ENCODE measurements at regions not wholly inside any gene's neighbourhood (a gene's known extent, or its start where the extent isn't known, plus 50 kb on each side); places are given as distances from the start of the nearest gene placed in this dataset.
A peak's percentile ranks its signal among the peaks of the same experiment; 100 is the strongest.

DNA sequence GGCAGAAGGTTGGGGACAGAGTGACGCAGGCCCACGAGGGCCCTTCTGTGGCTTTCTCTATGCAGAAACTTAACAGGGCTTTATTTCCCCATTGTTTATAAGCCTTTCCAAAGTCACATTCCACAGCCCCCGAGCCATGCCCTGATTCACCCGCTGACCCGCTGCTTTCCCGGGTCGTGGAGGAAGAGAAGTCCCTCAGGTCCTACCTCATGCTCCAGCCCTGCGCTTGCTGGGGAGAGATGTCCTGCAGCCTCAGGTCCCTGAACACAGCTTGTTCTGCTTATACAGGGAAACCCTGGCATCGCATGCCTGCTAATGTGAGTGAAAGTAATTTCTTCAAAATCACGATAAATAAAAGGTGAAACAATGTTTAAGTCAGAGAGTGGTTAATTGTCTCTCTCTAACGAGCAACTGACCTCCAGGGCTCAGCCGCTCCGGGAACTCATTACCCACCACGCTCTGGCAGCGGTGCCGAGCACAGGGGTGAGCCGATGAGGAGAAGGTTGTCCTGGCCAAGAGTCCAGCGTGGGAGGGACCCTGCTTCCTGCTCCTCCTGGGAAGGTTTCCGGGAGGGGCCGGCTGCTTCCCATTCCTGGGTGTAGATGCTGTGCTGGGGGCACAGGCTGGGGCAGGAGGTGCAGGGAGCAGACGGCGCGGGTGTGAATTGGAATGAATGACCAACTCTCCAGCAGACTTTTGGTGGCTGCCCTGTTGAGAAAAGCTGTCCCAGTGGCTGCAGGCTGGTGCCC lies 595.2 kb downstream of the BRD1 start (continued):
- TF ChIP-seq, protein P1, sequence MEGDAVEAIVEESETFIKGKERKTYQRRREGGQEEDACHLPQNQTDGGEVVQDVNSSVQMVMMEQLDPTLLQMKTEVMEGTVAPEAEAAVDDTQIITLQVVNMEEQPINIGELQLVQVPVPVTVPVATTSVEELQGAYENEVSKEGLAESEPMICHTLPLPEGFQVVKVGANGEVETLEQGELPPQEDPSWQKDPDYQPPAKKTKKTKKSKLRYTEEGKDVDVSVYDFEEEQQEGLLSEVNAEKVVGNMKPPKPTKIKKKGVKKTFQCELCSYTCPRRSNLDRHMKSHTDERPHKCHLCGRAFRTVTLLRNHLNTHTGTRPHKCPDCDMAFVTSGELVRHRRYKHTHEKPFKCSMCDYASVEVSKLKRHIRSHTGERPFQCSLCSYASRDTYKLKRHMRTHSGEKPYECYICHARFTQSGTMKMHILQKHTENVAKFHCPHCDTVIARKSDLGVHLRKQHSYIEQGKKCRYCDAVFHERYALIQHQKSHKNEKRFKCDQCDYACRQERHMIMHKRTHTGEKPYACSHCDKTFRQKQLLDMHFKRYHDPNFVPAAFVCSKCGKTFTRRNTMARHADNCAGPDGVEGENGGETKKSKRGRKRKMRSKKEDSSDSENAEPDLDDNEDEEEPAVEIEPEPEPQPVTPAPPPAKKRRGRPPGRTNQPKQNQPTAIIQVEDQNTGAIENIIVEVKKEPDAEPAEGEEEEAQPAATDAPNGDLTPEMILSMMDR (conservative IDR thresholded peaks at IDR 0.05; ENCODE audit: low read depth in 2 of 2) = no peak
- TF ChIP-seq POLR2AphosphoS5 (IDR thresholded peaks at IDR 0.05; ENCODE audit: low read depth) (no peak), ZNF331 (CRISPR knock-in tag; IDR thresholded peaks at IDR 0.05; ENCODE audit: low read depth) (no peak), EZH2 (IDR thresholded peaks at IDR 0.05; ENCODE audit: low read depth, unreplicated experiment) (no peak), JUNB (IDR thresholded peaks at IDR 0.05; ENCODE audit: unreplicated experiment) (no peak), EZH2phosphoT487 (IDR thresholded peaks at IDR 0.05; ENCODE audit: unreplicated experiment) (no peak), CREB1 (CRISPR knock-in tag; IDR thresholded peaks at IDR 0.05; ENCODE audit: low read depth) (no peak)
- TF ChIP-seq, protein P2, sequence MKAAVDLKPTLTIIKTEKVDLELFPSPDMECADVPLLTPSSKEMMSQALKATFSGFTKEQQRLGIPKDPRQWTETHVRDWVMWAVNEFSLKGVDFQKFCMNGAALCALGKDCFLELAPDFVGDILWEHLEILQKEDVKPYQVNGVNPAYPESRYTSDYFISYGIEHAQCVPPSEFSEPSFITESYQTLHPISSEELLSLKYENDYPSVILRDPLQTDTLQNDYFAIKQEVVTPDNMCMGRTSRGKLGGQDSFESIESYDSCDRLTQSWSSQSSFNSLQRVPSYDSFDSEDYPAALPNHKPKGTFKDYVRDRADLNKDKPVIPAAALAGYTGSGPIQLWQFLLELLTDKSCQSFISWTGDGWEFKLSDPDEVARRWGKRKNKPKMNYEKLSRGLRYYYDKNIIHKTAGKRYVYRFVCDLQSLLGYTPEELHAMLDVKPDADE (IDR thresholded peaks at IDR 0.05) = no peak

DNA sequence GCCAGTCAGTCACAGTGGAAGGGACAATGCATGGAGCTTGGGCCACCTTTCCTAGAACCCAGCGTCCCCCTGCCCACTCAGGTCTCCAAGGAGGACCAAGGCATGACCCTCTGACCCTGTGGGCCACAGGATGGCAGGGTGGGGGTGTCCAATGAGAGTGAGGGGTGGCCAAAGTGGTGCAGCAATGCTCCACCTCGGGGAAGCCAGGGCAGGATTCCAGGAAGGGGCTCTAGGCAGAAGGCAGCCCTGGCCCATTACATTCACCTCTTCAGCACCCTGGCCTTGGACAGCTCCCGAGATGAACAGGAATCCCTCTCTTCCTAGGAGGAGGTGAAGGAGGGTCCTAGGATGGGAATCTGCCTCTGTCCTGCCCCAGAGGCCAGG lies 597.5 kb downstream of the BRD1 start:
- no peak for TF ChIP-seq STAT1 (IDR thresholded peaks at IDR 0.05; ENCODE audit: unreplicated experiment)
- TF ChIP-seq, protein P3, sequence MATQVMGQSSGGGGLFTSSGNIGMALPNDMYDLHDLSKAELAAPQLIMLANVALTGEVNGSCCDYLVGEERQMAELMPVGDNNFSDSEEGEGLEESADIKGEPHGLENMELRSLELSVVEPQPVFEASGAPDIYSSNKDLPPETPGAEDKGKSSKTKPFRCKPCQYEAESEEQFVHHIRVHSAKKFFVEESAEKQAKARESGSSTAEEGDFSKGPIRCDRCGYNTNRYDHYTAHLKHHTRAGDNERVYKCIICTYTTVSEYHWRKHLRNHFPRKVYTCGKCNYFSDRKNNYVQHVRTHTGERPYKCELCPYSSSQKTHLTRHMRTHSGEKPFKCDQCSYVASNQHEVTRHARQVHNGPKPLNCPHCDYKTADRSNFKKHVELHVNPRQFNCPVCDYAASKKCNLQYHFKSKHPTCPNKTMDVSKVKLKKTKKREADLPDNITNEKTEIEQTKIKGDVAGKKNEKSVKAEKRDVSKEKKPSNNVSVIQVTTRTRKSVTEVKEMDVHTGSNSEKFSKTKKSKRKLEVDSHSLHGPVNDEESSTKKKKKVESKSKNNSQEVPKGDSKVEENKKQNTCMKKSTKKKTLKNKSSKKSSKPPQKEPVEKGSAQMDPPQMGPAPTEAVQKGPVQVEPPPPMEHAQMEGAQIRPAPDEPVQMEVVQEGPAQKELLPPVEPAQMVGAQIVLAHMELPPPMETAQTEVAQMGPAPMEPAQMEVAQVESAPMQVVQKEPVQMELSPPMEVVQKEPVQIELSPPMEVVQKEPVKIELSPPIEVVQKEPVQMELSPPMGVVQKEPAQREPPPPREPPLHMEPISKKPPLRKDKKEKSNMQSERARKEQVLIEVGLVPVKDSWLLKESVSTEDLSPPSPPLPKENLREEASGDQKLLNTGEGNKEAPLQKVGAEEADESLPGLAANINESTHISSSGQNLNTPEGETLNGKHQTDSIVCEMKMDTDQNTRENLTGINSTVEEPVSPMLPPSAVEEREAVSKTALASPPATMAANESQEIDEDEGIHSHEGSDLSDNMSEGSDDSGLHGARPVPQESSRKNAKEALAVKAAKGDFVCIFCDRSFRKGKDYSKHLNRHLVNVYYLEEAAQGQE (IDR thresholded peaks at IDR 0.05; ENCODE audit: unreplicated experiment) = peak; percentile 20
- no peak for TF ChIP-seq CREB1 (CRISPR knock-in tag; IDR thresholded peaks at IDR 0.05; ENCODE audit: low read depth)
- Mint-ChIP-seq H3K36me3 (ENCODE audit: low read depth) (no peaks in the 10 kb centered on the region), H3K9me3 (no peaks in the 10 kb centered on the region), H3K4me3 (no peak overlapping the region), H3K27ac (no peak overlapping the region), H3K27me3 (ENCODE audit: insufficient read depth, low read depth, poor library complexity) (peaks cover 9% of the 10 kb centered on the region), H3K4me1 (peaks cover 8% of the 10 kb centered on the region; the same call in 1 of the 3 replicates)
- Histone ChIP-seq H3K4me1 (ENCODE audit: insufficient read depth) (no peaks in the 10 kb centered on the region), H4K20me1 (replicated peaks; ENCODE audit: insufficient read depth) (no peaks in the 10 kb centered on the region), H3F3A (replicated peaks; ENCODE audit: low read depth) (no peaks in the 10 kb centered on the region), H2AFZ (no peak overlapping the region), H3K36me3 (ENCODE audit: insufficient read depth) (0 out of 2 replicates have a peak, but pooled peaks cover 7% of the 10 kb centered on the region), H3K9me2 (ENCODE audit: insufficient read depth) (no peaks in the 10 kb centered on the region), H3K4me3 (no peak overlapping the region), H3K27ac (ENCODE audit: low read depth) (no peak overlapping the region), H3K27me3 (ENCODE audit: insufficient read depth) (no peaks in the 10 kb centered on the region), H3K79me2 (replicated peaks; ENCODE audit: insufficient read depth) (no peaks in the 10 kb centered on the region), H3K4me2 (no peak overlapping the region)
- peak; percentile 85 for ATAC-seq
- DNase-seq (ENCODE audit: low spot score) = no peak

Data from GM23338 (cell line).